Inflammatory macrophage (primary cell): ENCODE measurements at regions not wholly inside any gene's neighbourhood (a gene's known extent, or its start where the extent isn't known, plus 50 kb on each side); places are given as distances from the start of the nearest gene placed in this dataset.
"Not testable (repeated sequence)": the region's sequence is repeated elsewhere in the genome, so short reads cannot be mapped to it uniquely, and the experiment has no call there.

ENCODE experiments used
- DNase-seq, 2 donors: peaks; one replicate each; pipeline ENCODE4 v3.0.0-alpha.2; 2020 to 2022

GRCh38 chr3:139243710-139244109 lies 100.1 kb upstream of the MRPS22 start:
- no peak for DNase-seq

GRCh38 chr3:139248593-139249255 lies 95.1 kb upstream of the MRPS22 start:
- DNase-seq, result no peak

GRCh38 chr3:139251529-139251928 lies 92.3 kb upstream of the MRPS22 start:
- peak in 1 of 2 donors; percentile 11 for DNase-seq

GRCh38 chr3:139252719-139253118 lies 91.1 kb upstream of the MRPS22 start:
- no peak for DNase-seq

- DNase-seq, result no peak
These were observed 85.5 kb upstream of the MRPS22 start for GRCh38 chr3:139258276-139258675.

- no peak for DNase-seq
These were observed 84.4 kb upstream of the MRPS22 start for GRCh38 chr3:139259398-139259797.

- DNase-seq, result no peak
These were observed 83.8 kb upstream of the MRPS22 start for GRCh38 chr3:139260041-139260486.

- no peak for DNase-seq
These were observed 82.8 kb upstream of the MRPS22 start for GRCh38 chr3:139260793-139261736.

- no peak for DNase-seq
These were observed 81.8 kb upstream of the MRPS22 start for GRCh38 chr3:139261754-139262586.

- no peak for DNase-seq
These were observed 80.0 kb upstream of the MRPS22 start for GRCh38 chr3:139263798-139264197.

GRCh38 chr3:139264375-139264774 lies 79.4 kb upstream of the MRPS22 start:
- DNase-seq, result no peak

- no peak for DNase-seq
These were observed 78.4 kb upstream of the MRPS22 start for GRCh38 chr3:139265131-139266016.

- DNase-seq, result no peak
These were observed 76.2 kb upstream of the MRPS22 start for GRCh38 chr3:139267300-139268246.

- DNase-seq, result no peak
These were observed 73.8 kb upstream of the MRPS22 start for GRCh38 chr3:139269984-139270383.

- DNase-seq, result not testable (repeated sequence)
These were observed 73.2 kb upstream of the MRPS22 start for GRCh38 chr3:139270652-139271051.

- no peak for DNase-seq
These were observed 63.7 kb upstream of the MRPS22 start for GRCh38 chr3:139280027-139280671.

GRCh38 chr3:139281096-139281495 lies 62.7 kb upstream of the MRPS22 start:
- DNase-seq, result no peak

- no peak for DNase-seq
These were observed 62.2 kb upstream of the MRPS22 start for GRCh38 chr3:139281522-139282196.

- no peak for DNase-seq
These were observed 60.5 kb upstream of the MRPS22 start for GRCh38 chr3:139283301-139283700.
